NCI-H69 (cell line): ENCODE measurements at regions not wholly inside any gene's neighbourhood (a gene's known extent, or its start where the extent isn't known, plus 50 kb on each side); places are given as distances from the start of the nearest gene placed in this dataset.
"Not testable (repeated sequence)": the region's sequence is repeated elsewhere in the genome, so short reads cannot be mapped to it uniquely, and the experiment has no call there.

Experiments
- DNase-seq: peaks from one replicate; lab custom pipeline; 2025; lab: John Stamatoyannopoulos, UW

DNA sequence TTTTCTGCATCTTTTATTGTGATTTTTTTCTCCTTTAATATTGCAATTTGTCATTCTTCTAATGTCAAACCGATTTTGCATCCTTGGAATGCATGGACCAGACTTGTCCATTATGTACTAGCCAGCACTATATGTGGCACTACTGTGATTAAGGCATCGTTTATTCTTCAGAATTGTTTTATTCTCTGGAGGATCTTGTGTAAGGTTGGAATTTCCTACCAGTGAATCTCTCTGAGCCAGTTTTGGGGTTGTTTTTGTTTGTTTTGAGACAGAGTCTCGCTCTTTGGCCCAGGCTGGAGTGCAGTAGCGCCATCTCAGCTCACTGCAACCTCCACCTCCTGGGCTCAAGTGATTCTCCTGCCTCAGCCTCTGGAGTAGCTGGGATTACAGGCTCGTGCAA lies 58.5 kb downstream of the IGLL5 start:
- no peak for DNase-seq

DNA sequence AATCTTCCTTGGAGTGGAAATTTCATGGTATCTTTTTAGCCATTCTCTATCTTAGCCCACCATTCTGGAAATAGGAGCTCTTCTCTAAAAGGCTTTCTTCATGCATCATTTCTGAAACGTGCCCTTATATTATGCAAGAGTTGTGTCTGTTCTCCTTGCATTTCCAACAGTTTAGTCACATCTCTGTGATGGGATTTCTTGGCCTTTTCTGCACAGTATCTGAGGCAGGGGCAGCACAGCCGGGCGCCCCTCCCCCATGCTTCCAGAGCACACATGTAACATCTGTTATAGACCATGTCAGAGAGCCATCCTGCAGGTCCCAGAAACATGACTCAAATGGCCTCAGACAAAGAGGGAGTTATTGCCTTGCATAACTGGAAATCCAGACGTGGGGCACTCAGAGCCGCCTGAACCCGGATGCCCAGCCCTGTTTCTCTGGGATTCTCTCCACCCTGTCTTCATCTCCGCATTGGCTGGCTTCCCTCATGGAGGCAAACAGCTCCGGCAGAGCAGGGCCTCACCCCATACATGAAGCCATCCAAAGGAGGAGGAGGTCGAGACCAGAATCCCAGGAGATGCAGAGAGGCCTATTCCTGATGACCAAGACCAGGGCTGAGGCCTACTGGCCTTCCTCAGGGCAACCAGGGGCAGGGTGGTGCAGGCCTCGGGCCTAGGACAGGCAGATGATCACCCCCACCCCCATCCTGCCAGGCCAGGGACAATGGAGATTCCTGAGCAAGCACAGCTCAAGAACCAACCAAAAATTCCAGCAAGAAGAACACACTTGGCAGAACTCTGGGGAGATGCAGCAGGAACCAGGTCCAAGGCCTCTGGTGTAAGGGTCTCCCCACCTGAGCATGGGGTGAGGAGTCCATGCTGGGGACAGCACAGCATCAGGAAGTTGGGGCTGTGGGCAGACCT lies 61.3 kb downstream of the IGLL5 start:
- no peak for DNase-seq

DNA sequence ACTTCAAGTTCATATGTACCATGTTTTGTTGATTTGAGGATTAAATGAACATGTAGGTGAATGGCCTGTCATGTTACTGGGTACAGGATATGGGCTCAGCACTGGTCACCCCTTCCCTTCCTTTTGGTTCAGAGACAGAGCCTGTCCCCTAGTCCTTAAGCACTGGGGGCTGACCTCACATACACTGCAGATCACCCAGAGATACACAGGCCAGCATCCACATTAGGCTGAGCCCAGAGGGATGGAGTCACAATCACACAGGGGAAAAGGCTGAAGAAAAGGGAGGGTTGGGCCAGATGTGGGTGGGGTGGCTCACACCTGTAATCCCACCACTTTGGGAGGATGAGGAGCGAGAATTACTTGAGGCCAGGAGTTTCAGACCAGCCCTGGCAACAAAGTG lies 62.3 kb downstream of the IGLL5 start:
- no peak for DNase-seq

DNA sequence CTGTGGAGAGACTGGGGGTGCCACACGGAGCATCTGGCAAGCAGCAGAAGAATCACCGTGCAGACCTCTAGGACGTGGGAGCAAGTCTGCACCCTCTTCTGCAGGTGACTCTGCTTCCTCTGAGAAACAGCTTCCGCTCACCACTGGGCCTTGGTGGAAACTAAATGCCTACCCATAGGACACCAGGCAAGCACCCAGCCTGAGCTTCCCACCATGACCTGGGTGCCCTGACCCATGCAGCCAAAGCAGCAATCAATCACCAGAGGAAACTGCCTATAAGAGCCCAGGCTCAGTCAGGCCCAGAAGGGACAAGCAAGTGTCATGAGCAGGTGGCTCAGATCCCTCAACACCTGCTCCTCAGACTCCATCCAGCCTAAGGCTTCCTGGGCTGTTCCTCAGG lies 63.4 kb downstream of the IGLL5 start:
- peak; percentile 5 for DNase-seq

DNA sequence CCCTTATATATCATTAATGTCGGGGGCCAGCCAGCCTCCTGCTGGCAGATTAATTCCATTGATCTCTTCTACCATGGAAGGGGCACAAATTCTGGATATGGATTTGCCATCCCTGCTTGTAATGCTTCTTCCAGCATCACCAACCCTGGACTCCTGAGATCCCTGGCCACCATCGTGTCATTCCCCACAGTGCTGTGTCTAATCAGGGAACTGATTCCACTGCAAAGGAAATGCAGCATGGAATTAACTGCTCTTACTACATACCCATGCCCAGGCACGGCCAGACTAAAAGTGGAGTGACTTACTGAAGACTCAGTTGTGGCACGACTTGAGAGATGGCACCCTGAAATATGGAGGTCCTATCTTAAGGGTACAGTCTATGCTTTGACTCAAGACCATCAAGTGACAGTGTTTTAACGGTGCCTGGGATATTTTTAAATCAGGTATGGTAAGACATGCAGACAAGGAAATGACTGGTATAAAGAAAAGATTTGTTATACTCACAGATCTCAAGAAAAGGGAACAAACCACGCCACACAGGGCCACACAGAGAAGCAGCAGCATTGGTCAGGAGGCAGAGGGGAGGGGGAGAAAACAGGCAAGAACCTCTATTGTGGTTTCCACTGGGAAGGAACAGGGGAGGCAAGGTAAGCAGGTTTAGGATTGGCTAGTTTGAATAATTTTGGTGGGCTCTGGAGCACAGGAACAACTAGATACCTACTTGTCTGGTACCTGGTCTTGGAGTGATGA lies 65.1 kb downstream of the IGLL5 start:
- no peak for DNase-seq

DNA sequence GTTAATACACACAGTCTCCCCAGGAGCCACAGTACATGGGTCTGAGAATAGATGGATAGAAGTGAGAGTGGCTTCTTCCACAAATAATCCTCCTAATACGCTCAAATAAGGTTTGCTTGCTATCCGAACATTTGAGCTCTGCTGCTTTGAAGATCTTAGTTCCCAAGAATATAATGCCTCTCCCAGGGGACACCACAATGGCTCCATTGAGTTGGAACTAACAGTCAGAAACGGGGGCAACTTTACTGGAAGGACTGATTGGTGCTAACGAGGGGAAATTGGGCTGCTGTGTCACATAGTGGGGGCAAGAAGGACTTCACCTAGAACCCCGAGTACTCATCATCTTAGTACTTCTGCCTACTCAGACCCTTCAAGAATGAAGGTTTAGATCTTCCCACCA lies 66.2 kb downstream of the IGLL5 start:
- DNase-seq: no peak

DNA sequence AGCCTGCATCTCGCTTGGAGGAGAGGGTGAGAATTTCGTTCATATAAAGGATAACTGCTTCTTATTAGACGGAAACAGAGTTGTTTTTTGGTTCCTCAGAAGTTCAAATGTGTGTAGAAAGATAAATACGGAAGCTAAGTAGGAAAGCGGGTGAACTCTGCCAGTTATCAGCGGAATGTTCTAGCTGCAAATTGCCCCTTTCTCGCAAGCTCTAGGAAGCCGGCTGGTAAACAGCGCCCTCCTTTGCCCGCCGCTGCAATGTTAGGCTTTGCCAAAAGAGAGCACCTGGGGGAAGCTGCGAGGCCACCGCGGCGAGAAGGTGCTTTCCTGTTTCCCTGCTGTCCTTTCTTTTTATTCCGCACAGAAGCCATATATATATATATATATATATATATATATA lies 67.0 kb downstream of the IGLL5 start:
- peak; percentile 76 for DNase-seq

DNA sequence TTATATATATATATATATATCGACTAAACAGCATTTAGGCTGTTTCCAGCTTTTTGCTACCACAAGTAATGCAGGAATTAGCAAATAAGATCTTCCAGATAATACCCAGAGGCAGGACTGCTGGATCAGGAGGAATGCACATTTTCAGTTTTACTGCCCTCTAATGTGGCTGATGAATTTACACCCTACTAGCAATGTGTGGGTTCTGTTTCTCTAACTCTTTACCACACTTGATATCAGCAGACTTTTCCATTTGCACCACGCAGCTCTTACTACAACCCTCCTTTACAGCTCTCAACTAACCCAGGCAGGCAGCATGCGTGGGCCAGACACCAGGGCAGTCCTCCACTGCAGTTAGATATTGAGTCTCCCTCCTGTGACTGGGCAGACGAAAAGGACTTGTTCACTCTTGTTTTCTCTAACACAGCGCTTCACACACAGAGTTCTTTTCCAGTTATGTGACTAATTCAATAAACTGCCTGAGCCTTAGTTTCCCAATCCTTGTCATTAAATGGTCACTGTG lies 67.7 kb downstream of the IGLL5 start:
- DNase-seq: no peak

DNA sequence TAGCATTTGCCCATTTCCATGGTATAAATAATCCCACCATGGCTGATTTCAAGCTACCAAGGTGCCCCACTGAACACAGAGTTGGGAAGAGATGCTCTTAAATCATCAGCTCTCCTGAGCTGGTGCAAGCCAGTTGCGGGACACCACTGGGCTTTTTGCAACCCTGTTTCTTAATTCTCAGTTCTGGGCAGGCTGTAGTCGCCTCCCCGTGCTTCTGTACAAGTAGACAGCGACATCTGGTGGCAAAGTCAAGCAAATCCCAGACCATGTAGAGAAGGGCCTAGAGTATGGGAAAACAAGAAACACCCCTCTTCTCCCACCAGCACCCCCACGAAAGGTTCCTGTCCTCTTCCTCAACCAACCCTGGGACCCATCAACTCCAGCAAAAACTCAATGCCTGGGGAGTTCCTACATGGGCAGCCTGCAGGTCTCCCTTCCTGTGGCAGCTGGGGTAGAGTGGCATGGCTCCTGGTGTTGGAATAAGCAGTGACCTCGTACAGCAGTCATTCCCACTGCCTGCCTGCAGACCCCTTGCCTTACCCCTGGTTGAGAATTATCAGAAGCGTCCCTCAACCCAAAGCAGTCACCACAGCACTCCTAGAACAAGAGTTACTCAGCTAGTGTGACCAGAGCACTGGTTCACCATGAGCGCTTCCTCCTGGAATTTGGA lies 68.4 kb downstream of the IGLL5 start:
- DNase-seq: peak; percentile 79

DNA sequence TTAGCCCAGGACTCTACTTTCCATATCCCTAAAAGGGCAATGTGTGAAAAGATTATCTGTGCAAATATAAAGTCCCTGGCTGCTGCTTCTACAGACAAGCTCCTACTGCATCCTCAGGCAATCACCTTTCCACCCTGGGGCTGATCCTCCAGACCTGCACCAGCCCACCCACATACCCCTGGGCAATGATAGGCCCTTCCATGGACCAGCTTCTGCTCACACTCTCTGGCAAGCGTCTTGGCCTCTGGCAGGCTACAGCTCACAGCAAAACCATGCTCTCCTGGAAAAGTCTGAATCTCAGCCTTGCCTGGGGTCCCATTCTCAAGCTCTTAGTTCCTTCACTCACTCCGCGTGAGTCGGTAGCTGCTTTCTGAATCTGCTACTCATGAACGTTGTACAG lies 69.5 kb downstream of the IGLL5 start:
- no peak for DNase-seq

DNA sequence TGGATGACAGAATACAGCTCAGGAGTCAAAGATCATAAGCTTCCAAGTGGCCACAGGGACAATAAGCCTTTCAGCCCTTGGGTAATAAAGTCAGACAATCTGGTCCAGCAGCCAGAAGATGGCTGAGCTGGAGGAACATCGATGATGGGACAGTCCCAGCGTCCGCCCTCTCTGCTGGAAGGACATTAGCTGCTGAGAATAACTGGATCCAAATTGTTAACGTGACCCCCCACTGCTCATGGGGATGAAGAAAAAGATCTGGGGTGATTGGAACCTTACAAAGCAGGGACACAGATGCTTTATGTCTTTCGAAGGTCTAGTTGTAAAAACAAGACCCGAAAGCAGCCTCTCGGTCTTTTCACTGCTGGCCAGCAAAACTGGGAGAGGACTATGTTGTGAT lies 71.0 kb downstream of the IGLL5 start:
- no peak for DNase-seq

DNA sequence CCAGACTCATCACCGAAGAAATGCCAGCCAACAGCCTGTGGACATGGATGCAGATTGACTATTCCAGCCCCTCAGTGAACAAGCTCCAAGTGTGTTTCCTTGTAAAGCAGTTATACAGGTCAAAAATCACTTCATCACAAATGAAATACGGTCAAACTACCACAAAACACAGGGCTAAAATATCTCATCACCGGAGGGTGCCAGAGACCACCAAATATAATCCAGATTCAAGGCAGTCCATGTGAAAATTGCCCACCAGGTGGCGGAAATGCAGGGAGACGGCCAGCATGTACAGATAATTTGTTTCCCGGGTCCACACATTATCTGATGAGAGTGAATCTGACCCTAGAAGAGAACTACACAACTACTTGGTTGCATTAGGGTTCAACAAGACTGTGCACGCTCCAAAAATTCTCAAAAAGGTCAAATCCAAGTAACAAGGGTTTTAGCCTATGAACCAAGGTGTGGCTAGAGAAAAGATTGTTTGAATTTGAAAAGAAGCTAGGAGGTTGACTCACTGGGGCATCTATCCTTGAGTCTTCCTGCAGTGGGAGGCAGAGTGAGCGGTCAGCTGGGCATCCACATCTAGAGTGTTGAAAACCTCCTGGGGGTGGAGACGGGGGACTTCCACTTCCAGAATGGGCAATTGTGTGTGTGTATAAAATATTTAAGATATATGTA lies 71.7 kb downstream of the IGLL5 start:
- peak; percentile 92 for DNase-seq

DNA sequence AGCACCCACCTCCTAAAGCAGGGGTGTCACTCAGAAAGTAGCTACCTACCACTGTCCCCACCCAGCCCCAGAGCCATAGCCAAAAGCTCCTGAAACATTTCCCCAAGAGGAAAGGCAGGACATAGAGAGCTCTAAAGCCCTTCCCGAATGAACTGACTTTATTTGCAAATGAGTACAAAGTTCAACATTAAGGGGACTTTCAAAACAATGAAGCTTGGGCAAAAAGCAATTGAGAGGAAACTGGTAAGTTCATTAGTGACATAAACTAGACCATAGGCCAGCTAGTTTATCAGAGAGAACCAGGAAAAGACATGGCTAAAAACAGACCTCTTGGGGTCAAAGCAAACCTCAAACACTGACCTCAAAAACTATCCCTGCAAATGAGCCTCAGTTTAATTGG lies 72.7 kb downstream of the IGLL5 start:
- DNase-seq: no peak

DNA sequence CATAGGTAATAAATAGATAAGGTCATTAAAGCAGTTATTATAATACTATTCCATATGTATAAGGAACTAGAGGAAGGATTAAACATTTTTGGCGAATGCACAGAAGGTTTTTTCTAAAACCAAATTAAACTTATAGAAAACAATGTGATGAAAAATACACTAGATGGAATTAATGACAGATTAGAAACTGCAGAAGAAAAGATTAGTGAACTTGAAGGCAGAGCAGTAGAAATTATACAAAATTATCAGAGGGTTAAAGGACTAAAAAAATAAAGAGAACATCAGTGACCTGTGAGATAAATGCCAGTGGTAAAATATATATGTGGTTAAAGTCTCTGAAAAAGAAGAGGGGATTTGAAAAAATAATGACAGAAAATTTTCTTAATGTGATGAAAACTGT lies 74.0 kb downstream of the IGLL5 start:
- no peak for DNase-seq

DNA sequence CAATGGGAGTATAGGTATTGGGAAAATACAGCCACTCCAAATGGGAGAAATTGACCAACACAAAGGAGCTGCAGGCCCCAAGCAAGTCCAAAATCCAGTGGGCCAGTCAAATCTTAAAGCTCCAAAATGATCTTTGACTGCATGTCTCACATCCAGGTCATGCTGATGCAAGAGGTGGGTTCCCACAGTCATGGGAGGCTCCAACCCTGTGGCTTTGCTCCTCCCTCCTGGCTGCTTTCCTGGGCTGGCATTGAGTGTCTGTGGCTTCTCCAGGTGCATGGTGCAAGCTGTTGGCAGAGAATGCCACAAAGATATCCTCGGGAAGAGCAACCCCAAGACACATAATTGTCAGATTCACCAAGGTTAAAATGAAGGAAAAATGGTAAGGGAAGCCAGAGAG lies 80.8 kb downstream of the IGLL5 start:
- no peak for DNase-seq

DNA sequence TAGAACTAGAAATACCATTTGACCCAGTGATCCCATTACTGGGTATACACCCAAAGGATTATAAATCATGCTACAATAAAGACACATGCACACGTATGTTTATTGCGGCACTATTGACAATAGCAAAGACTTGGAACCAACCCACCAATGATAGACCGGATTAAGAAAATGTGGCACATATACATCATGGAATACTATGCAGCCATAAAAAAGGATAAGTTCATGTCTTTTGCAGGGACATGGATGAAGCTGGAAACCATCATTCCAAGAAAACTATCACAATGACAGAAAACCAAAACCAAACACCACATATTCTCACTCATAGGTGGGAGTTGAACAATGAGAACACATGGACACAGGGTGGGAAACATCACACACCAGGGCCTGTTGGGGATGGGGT lies 85.0 kb downstream of the IGLL5 start:
- DNase-seq: not testable (repeated sequence)

DNA sequence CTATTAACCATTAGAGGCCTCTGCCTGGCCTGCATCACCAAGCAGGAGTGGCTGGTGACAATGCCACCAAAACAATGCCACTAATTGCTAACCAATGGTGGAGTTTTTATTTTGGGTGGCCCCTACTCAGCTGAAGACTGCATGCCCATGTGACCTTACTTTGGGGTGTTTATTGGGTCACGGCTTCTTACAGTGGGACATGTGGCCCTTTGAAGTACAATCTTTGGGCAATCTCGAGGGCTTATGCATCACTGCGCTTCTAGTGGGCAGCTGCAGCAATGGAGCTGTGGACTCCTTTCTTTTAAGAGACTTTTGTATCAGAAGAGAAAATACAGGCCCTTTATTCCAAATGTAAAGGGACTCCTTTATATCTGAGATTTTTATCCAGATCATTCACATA lies 85.7 kb downstream of the IGLL5 start:
- DNase-seq: no peak

DNA sequence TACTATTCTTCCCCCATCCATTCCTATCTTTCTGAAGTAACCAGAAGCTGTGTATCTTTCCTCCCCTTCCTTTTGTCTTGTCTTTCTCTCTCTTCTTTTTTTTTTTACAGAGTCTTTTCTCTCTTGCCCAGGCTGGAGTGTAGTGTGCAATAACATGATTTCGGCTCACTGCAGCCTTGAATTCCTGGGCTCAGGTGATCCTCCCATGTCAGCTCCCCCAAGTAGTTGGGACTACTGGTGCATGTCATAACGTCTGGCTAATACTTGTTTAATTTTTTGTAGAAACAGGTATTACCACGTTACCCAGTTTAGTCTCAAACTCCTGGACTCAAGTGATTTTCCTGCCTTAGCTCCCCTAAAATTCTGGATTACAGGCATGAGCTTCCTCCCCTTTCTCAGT lies 86.5 kb downstream of the IGLL5 start:
- DNase-seq: no peak

DNA sequence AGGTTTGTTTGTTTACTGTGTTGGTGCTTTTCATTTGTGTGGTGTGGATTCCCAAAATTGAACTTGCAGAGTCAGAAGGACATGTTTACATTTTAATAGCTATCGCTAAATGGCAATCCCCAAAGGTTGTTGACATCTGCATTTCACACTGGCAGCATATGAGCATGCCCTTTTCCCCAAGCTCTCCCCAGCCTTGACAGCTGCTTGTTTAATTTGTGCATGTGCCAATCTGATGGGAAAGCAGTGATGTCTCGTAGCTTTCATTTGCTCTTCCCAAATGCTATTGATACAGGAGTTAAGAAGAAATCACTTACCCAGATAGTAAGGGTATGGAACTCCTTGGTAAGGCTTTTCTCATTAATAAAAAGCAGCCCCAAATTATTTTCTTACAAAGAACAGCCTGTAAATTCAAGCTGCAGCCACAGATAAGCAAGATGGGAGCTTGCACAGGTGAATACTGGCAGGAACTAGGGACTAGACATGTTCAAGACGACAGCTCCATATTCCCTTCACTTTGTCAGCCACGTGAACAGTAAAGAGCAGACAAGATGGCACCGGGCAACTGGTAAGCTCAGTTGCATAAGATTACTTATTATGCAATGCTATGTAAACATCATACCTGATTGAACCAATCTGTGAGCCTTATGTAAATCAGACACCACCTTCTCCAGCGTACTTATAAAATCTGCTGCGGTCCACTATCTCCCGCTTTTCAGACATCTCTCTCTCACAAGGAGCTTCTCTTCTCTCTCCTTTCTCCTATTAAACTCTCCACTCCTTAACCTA lies 87.4 kb downstream of the IGLL5 start:
- peak; percentile 67 for DNase-seq

DNA sequence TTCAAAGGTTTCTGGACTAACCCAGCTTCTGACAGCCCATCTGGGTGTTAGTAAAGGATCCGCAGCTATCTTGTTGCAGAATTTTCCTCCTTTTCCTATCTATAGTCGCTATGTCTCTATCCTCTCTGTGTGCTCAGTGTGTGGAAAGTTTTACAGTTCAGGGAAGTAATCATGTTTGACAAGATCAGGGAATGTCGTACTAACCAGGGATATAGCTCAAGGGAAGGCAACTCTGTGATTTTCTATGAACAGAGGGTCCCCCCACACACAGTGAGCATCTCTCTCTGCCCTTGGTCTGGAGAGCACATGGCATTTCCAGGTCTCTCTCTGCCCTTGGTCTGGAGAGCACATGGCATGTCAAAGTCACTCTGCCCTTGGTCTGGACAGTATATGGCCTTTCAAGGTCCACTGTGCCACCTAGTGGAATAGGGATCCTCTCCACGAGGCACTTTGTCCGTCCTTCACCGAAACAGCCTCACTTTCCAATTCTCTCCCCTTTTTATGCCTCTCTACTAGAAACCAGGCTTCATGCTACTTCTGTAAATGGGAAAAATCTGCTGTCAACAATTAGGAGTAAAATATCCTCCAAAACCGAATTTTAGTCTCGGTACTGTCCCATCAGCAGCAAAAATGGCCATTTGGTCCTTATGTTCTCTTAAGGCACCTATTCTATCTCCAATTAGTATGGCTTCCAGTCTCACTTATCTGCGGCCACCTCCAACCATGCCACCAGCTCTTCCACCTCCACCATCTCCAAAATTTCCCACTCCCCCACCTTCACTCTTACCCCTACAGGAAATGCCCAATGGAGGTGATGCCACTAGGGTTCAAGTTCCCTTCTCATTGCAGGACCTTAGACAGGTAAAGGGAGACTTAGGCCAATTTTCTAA lies 88.7 kb downstream of the IGLL5 start:
- no peak for DNase-seq
